Upper lobe of left lung (tissue), 6 donors: ENCODE measurements at regions not wholly inside any gene's neighbourhood (a gene's known extent, or its start where the extent isn't known, plus 50 kb on each side); places are given as distances from the start of the nearest gene placed in this dataset.

Experiments
- ATAC-seq, 2 donors: fragments of 200-7000 bp; cut with Tn5 transposase; one replicate each; pipeline ENCODE4 v1.9.1; 2022; ENCODE audit warnings: mild to moderate bottlenecking in 2 of 2, moderate library complexity in 2 of 2; ENCODE audit not compliant: low FRiP score in 2 of 2
- DNase-seq, 2 donors: peaks; one replicate each; pipeline ENCODE4 v3.0.0-alpha.2; 2019 to 2020
- H3K27ac ChIP-seq, 4 donors: fragments of 200-600 bp; sonication (generic); one replicate each; pipeline ENCODE4 v1.5.1; 2016 to 2019
- H3K27me3 ChIP-seq, 4 donors: fragments of 200-600 bp; sonication (generic); one replicate each; pipeline ENCODE4 v1.5.1; 2017 to 2019
- H3K36me3 ChIP-seq, 4 donors: fragments of 200-600 bp; sonication (generic); one replicate each; pipeline ENCODE4 v1.5.1; 2016 to 2019
- H3K4me1 ChIP-seq, 4 donors: fragments of 200-600 bp; sonication (generic); one replicate each; pipeline ENCODE4 v1.5.1; 2018 to 2019
- H3K4me3 ChIP-seq, 4 donors: fragments of 200-600 bp; sonication (generic); one replicate each; pipeline ENCODE4 v1.5.1; 2017 to 2019; ENCODE audit warnings: mild to moderate bottlenecking in 2 of 4, moderate library complexity in 1 of 4
- H3K9me3 ChIP-seq, 4 donors: fragments of 200-600 bp; sonication (generic); one replicate each; pipeline ENCODE4 v1.5.1; 2018 to 2019
- CTCF ChIP-seq, 6 experiments: fragments of 450-650 bp in 4 of 6; fragments of 200-600 bp in 2 of 6; sonication (generic) in 2 of 6; IDR thresholded peaks; one replicate each; pipeline ENCODE4 v1.5.1; 2016 to 2019; ENCODE audit warnings: antibody characterized with exemption in 6 of 6
- EP300 ChIP-seq, 4 donors: sonication (generic); formaldehyde crosslinking; IDR thresholded peaks; one replicate each; pipeline ENCODE4 v1.5.1; 2017; ENCODE audit warnings: antibody characterized with exemption in 4 of 4, control low read depth in 2 of 4
- POLR2A ChIP-seq, 4 donors: fragments of 450-650 bp; IDR thresholded peaks; one replicate each; pipeline ENCODE4 v1.5.1; 2016 to 2017; ENCODE audit warnings: antibody characterized with exemption in 4 of 4, mild to moderate bottlenecking in 2 of 4
- POLR2AphosphoS5 ChIP-seq, 2 donors: sonication (generic); formaldehyde crosslinking; IDR thresholded peaks; one replicate each; pipeline ENCODE4 v1.5.1; 2017; ENCODE audit warnings: antibody characterized with exemption in 2 of 2
- WGBS, 2 donors: methylation state at CpG; one replicate each; pipeline ENCODE4 v1.1.5; 2017 to 2018; 5-methylcytosine and 5-hydroxymethylcytosine counted together
- donor health status: DM: no; HTN: no; CAD: no; lungs with moderate emphysema.
- donor health status: DM: no; HTN: yes; CAD: no; lungs with severe emphysema.

- no peak for TF ChIP-seq POLR2AphosphoS5 (IDR thresholded peaks at IDR 0.05)
- no peak for TF ChIP-seq CTCF (IDR thresholded peaks at IDR 0.05)
- no peak for TF ChIP-seq POLR2A (IDR thresholded peaks at IDR 0.05)
- no peak for TF ChIP-seq EP300 (IDR thresholded peaks at IDR 0.05)
- Histone ChIP-seq H3K4me3 (no peak overlapping the region), H3K27me3 (no peaks in the 10 kb centered on the region), H3K27ac (no peak overlapping the region), H3K4me1 (peaks cover 7 to 21% (median 13%) of the 10 kb centered on the region in 4 donors), H3K36me3 (no peaks in the 10 kb centered on the region), H3K9me3 (no peaks in the 10 kb centered on the region)
- WGBS, 2 donors, result 86 to 92% methylated on average over 5 to 9 of the region's 9 CpGs
- DNase-seq, result no peak
- ATAC-seq, result no peak
Measured at GRCh38 chr2:120593921-120594686, 141.6 kb upstream of the GLI2 start.

GRCh38 chr2:120594856-120595685 lies 140.6 kb upstream of the GLI2 start:
- Histone ChIP-seq H3K27me3 (no peaks in the 10 kb centered on the region), H3K27ac (no peak overlapping the region), H3K36me3 (no peaks in the 10 kb centered on the region), H3K4me3 (no peak overlapping the region), H3K9me3 (no peaks in the 10 kb centered on the region), H3K4me1 (peaks cover 7 to 19% (median 12%) of the 10 kb centered on the region in 4 donors)
- DNase-seq (peak; percentile 35 to 84), ATAC-seq (no peak)
- 83 to 90% methylated on average over 5 to 7 of the region's 8 CpGs for WGBS, 2 donors
- TF ChIP-seq POLR2A (IDR thresholded peaks at IDR 0.05), result no peak
- TF ChIP-seq POLR2AphosphoS5 (IDR thresholded peaks at IDR 0.05), result no peak
- no peak for TF ChIP-seq EP300 (IDR thresholded peaks at IDR 0.05)

- DNase-seq, result no peak
- Histone ChIP-seq H3K4me3 (no peak overlapping the region), H3K9me3 (no peaks in the 10 kb centered on the region), H3K4me1 (peaks cover 7 to 17% (median 12%) of the 10 kb centered on the region in 4 donors), H3K27me3 (no peaks in the 10 kb centered on the region), H3K27ac (peak overlapping the region in 3 of 4 donors; percentile 41 to 64 (median 57)), H3K36me3 (no peaks in the 10 kb centered on the region)
- no peak for ATAC-seq
- TF ChIP-seq CTCF (IDR thresholded peaks at IDR 0.05) (no peak), EP300 (IDR thresholded peaks at IDR 0.05) (no peak), POLR2AphosphoS5 (IDR thresholded peaks at IDR 0.05) (no peak), POLR2A (IDR thresholded peaks at IDR 0.05) (no peak)
- WGBS, 2 donors, result 80 to 100% methylated on average over 1 of the region's 1 CpG
Measured at GRCh38 chr2:120595739-120596138, 139.9 kb upstream of the GLI2 start.

GRCh38 chr2:120596191-120596811 lies 139.4 kb upstream of the GLI2 start:
- ATAC-seq, result no peak
- DNase-seq, result no peak
- H3K27ac ChIP-seq, result peak overlapping the region in 3 of 4 donors; percentile 41 to 64 (median 57)

More at GRCh38 chr2:120596191-120596811, 139.4 kb upstream of the GLI2 start:
- Histone ChIP-seq H3K4me3 (no peak overlapping the region), H3K36me3 (no peaks in the 10 kb centered on the region), H3K9me3 (no peaks in the 10 kb centered on the region), H3K27me3 (no peaks in the 10 kb centered on the region), H3K4me1 (peaks cover 7 to 17% (median 12%) of the 10 kb centered on the region in 4 donors)
- WGBS, 2 donors, result 60 to 76% methylated on average over 8 to 15 of the region's 16 CpGs
- TF ChIP-seq POLR2A (IDR thresholded peaks at IDR 0.05), result no peak
- TF ChIP-seq POLR2AphosphoS5 (IDR thresholded peaks at IDR 0.05), result no peak
- TF ChIP-seq EP300 (IDR thresholded peaks at IDR 0.05), result no peak
- no peak for TF ChIP-seq CTCF (IDR thresholded peaks at IDR 0.05)
